Endometrium (tissue), 2 donors: ENCODE measurements at regions not wholly inside any gene's neighbourhood (a gene's known extent, or its start where the extent isn't known, plus 50 kb on each side); places are given as distances from the start of the nearest gene placed in this dataset.
"Not testable (repeated sequence)": the region's sequence is repeated elsewhere in the genome, so short reads cannot be mapped to it uniquely, and the experiment has no call there.

Experiments used
- FAIRE-seq: peaks from 2 replicates; lab custom pipeline; 2012; peaks lifted over from hg19 to GRCh38; lab: Jason Lieb, UNC
- donor health status: control.
- donor health status: control.

GRCh38 chr12:131576734-131577133 is 134.2 kb upstream of the SFSWAP start:
- FAIRE-seq: not testable (repeated sequence)

GRCh38 chr12:131577766-131578165 is 133.1 kb upstream of the SFSWAP start:
- no peak for FAIRE-seq

- FAIRE-seq: no peak
Measured at GRCh38 chr12:131578828-131579470, 131.9 kb upstream of the SFSWAP start.

GRCh38 chr12:131583090-131583712 is 127.7 kb upstream of the SFSWAP start:
- FAIRE-seq: no peak

GRCh38 chr12:131586269-131586668 is 124.6 kb upstream of the SFSWAP start:
- FAIRE-seq: no peak

GRCh38 chr12:131586761-131587160 is 124.1 kb upstream of the SFSWAP start:
- FAIRE-seq: no peak

GRCh38 chr12:131587565-131587964 is 123.3 kb upstream of the SFSWAP start:
- no peak for FAIRE-seq

GRCh38 chr12:131589221-131589897 is 121.5 kb upstream of the SFSWAP start:
- no peak for FAIRE-seq

- no peak for FAIRE-seq
Measured at GRCh38 chr12:131589966-131590365, 120.9 kb upstream of the SFSWAP start.

- no peak for FAIRE-seq
Measured at GRCh38 chr12:131591136-131591535, 119.8 kb upstream of the SFSWAP start.

GRCh38 chr12:131591714-131592709 is 118.9 kb upstream of the SFSWAP start:
- no peak for FAIRE-seq

- FAIRE-seq: no peak
Measured at GRCh38 chr12:131592972-131593371, 117.9 kb upstream of the SFSWAP start.

- no peak for FAIRE-seq
Measured at GRCh38 chr12:131593406-131593805, 117.5 kb upstream of the SFSWAP start.

GRCh38 chr12:131596115-131596514 is 114.8 kb upstream of the SFSWAP start:
- FAIRE-seq: no peak

GRCh38 chr12:131597333-131597732 is 113.6 kb upstream of the SFSWAP start:
- FAIRE-seq: no peak

GRCh38 chr12:131598717-131599116 is 112.2 kb upstream of the SFSWAP start:
- no peak for FAIRE-seq

GRCh38 chr12:131599190-131600159 is 111.4 kb upstream of the SFSWAP start:
- FAIRE-seq: no peak

- no peak for FAIRE-seq
Measured at GRCh38 chr12:131600160-131600532, 110.7 kb upstream of the SFSWAP start.

- not testable (repeated sequence) for FAIRE-seq
Measured at GRCh38 chr12:131601499-131601898, 109.4 kb upstream of the SFSWAP start.

GRCh38 chr12:131603106-131603938 is 107.6 kb upstream of the SFSWAP start:
- no peak for FAIRE-seq
